IMR-90 (cell line): ENCODE measurements at regions not wholly inside any gene's neighbourhood (a gene's known extent, or its start where the extent isn't known, plus 50 kb on each side); places are given as distances from the start of the nearest gene placed in this dataset.

Experiments
- ATAC-seq: fragments of 200-7000 bp; cut with Tn5 transposase; 2 replicates; pipeline ENCODE4 v1.9.1; 2020; ENCODE audit warnings: low read depth, mild to moderate bottlenecking, moderate library complexity
- BruUV-seq: library from RNA; stranded (reverse); fragments of 400-500 nt; replicated peaks from 2 replicates; lab custom pipeline; 2021; lab: Mats Ljungman, UMichigan
- CTCF ChIA-PET: fragments of 300-600 bp; formaldehyde crosslinking; extraction: SDS; loops from one replicate; lab custom pipeline; 2021; ENCODE audit warnings: antibody characterized with exemption; lab: Yijun Ruan, JAX
- POLR2A ChIA-PET: fragments of 300-600 bp; sonication (Branson Sonifier 250); formaldehyde crosslinking; loops from one replicate; lab custom pipeline; 2022; ENCODE audit warnings: antibody characterized with exemption; ENCODE audit not compliant: unreplicated experiment; lab: Charles Lee
- DNase-seq: peaks from one replicate; pipeline ENCODE4 v3.0.0; 2013
- H2AFZ ChIP-seq: replicated peaks from 2 replicates; pipeline ENCODE3; 2013; ENCODE audit warnings: low read length, mild to moderate bottlenecking; ENCODE audit not compliant: poor library complexity
- H2AK5ac ChIP-seq: 2 replicates; pipeline ENCODE4 v1.6.1; 2013; ENCODE audit warnings: low read depth, low read length, inconsistent platforms
- H2AK9ac ChIP-seq: replicated peaks from 2 replicates; pipeline ENCODE3; 2013; ENCODE audit warnings: mild to moderate bottlenecking, low read depth, low read length, moderate library complexity; ENCODE audit not compliant: poor library complexity
- H2BK120ac ChIP-seq: 2 replicates; pipeline ENCODE4 v1.6.1; 2013; ENCODE audit warnings: low read depth, low read length, inconsistent platforms
- H2BK15ac ChIP-seq: 3 replicates; pipeline ENCODE4 v1.6.1; 2013; ENCODE audit warnings: low read depth, low read length, inconsistent platforms
- H2BK20ac ChIP-seq: 2 replicates; pipeline ENCODE4 v1.6.1; 2013; ENCODE audit warnings: low read depth, mild to moderate bottlenecking, inconsistent platforms, low read length, moderate library complexity
- H2BK5ac ChIP-seq: 2 replicates; pipeline ENCODE4 v1.6.1; 2013; ENCODE audit warnings: mild to moderate bottlenecking, low read depth, low read length, inconsistent platforms; ENCODE audit not compliant: poor library complexity, severe bottlenecking
- H3K14ac ChIP-seq: replicated peaks from 2 replicates; pipeline ENCODE4 v1.6.1; 2013; ENCODE audit warnings: low read depth, low read length, inconsistent platforms
- H3K18ac ChIP-seq: 2 replicates; pipeline ENCODE4 v1.6.1; 2013; ENCODE audit warnings: low read depth, low read length, control low read depth
- H3K23ac ChIP-seq: 2 replicates; pipeline ENCODE4 v1.6.1; 2013; ENCODE audit warnings: low read depth, low read length, inconsistent platforms
- H3K27ac ChIP-seq: 2 replicates; pipeline ENCODE4 v1.5.1; 2013; ENCODE audit warnings: mild to moderate bottlenecking, control low read depth, low read length; ENCODE audit not compliant: insufficient read depth
- H3K27me3 ChIP-seq: 2 replicates; pipeline ENCODE4 v1.6.1; 2013; ENCODE audit warnings: low read length; ENCODE audit not compliant: control insufficient read depth, insufficient read depth
- H3K36me3 ChIP-seq: 2 replicates; pipeline ENCODE4 v1.6.1; 2013; ENCODE audit warnings: low read length, mixed read lengths; ENCODE audit not compliant: control insufficient read depth, insufficient read depth
- H3K4ac ChIP-seq: 2 replicates; pipeline ENCODE4 v1.6.1; 2013; ENCODE audit warnings: low read depth, low read length, inconsistent platforms
- H3K4me1 ChIP-seq: 2 replicates; pipeline ENCODE4 v1.6.1; 2013; ENCODE audit warnings: low read length, mixed read lengths; ENCODE audit not compliant: control insufficient read depth, insufficient read depth
- H3K4me2 ChIP-seq: 2 replicates; pipeline ENCODE4 v1.6.1; 2013; ENCODE audit warnings: low read depth, mild to moderate bottlenecking, control low read depth, low read length, moderate library complexity
- H3K4me3 ChIP-seq: 2 replicates; pipeline ENCODE4 v1.5.1; 2013; ENCODE audit warnings: low read depth, mild to moderate bottlenecking, control low read depth, low read length, moderate library complexity; ENCODE audit not compliant: insufficient read depth
- H3K56ac ChIP-seq: 2 replicates; pipeline ENCODE4 v1.6.1; 2013; ENCODE audit warnings: low read length, inconsistent platforms; ENCODE audit not compliant: insufficient read depth; ENCODE audit errors: extremely low read depth
- H3K79me1 ChIP-seq, 2 experiments: 2 replicates each; pipeline ENCODE4 v1.6.1; 2013; ENCODE audit warnings: low read length in 2 of 2, inconsistent platforms in 1 of 2, low read depth in 1 of 2
- H3K9ac ChIP-seq: 2 replicates; pipeline ENCODE4 v1.6.1; 2013; ENCODE audit warnings: low read depth, low read length, control low read depth
- H3K9me1 ChIP-seq: 2 replicates; pipeline ENCODE4 v1.6.1; 2013; ENCODE audit warnings: low read length, inconsistent platforms; ENCODE audit not compliant: insufficient read depth
- H3K9me3 ChIP-seq: 2 replicates; pipeline ENCODE4 v1.6.1; 2013; ENCODE audit warnings: low read length; ENCODE audit not compliant: control insufficient read depth, insufficient read depth
- H4K20me1 ChIP-seq: 2 replicates; pipeline ENCODE4 v1.6.1; 2013; ENCODE audit warnings: low read length, inconsistent platforms; ENCODE audit not compliant: insufficient read depth
- H4K5ac ChIP-seq: 2 replicates; pipeline ENCODE4 v1.6.1; 2013; ENCODE audit warnings: mild to moderate bottlenecking, low read depth, low read length, control low read depth
- H4K8ac ChIP-seq, 2 experiments: 2 replicates each; pipeline ENCODE4 v1.6.1; 2013; ENCODE audit warnings: low read depth in 2 of 2, low read length in 2 of 2, control low read depth in 1 of 2, inconsistent platforms in 1 of 2
- H4K91ac ChIP-seq: 2 replicates; pipeline ENCODE4 v1.6.1; 2013; ENCODE audit warnings: low read depth, low read length, inconsistent platforms; ENCODE audit not compliant: insufficient read depth
- BHLHE40 ChIP-seq: fragments of 150-350 bp; IDR thresholded peaks from 2 replicates; pipeline ENCODE4 v1.6.1; 2016; ENCODE audit warnings: mild to moderate bottlenecking, low read depth, low read length
- CEBPB ChIP-seq: IDR thresholded peaks from 2 replicates; pipeline ENCODE4 v1.6.1; 2012; ENCODE audit warnings: low read depth, low read length, improper control_type of control experiment
- CHD1 ChIP-seq: IDR thresholded peaks from 2 replicates; pipeline ENCODE4 v1.6.1; 2012; ENCODE audit warnings: low read depth, low read length, improper control_type of control experiment
- ELK1 ChIP-seq: fragments of 150-350 bp; IDR thresholded peaks from 2 replicates; pipeline ENCODE4 v1.6.1; 2016; ENCODE audit warnings: low read depth, mild to moderate bottlenecking, low read length, moderate library complexity, borderline replicate concordance
- FOS ChIP-seq: fragments of 150-350 bp; IDR thresholded peaks from 2 replicates; pipeline ENCODE4 v1.6.1; 2016; ENCODE audit warnings: low read depth, low read length
- MAFK ChIP-seq: IDR thresholded peaks from 2 replicates; pipeline ENCODE4 v1.6.1; 2012; ENCODE audit warnings: low read depth, low read length, improper control_type of control experiment
- MAZ ChIP-seq: IDR thresholded peaks from 2 replicates; pipeline ENCODE4 v1.6.1; 2012; ENCODE audit warnings: low read depth, mild to moderate bottlenecking, low read length, improper control_type of control experiment, moderate library complexity, borderline replicate concordance
- MXI1 ChIP-seq: IDR thresholded peaks from 2 replicates; pipeline ENCODE4 v1.6.1; 2012; ENCODE audit warnings: low read depth, mild to moderate bottlenecking, low read length, moderate library complexity, borderline replicate concordance
- NFE2L2 ChIP-seq: fragments of 150-350 bp; IDR thresholded peaks from 2 replicates; pipeline ENCODE4 v1.6.1; 2016; ENCODE audit warnings: low read depth, mild to moderate bottlenecking, low read length
- POLR2A ChIP-seq: IDR thresholded peaks from 2 replicates; pipeline ENCODE4 v1.6.1; 2012; ENCODE audit warnings: mild to moderate bottlenecking, low read depth, low read length
- RAD21 ChIP-seq: IDR thresholded peaks from 2 replicates; pipeline ENCODE4 v1.6.1; 2012; ENCODE audit warnings: low read length, improper control_type of control experiment
- RCOR1 ChIP-seq: IDR thresholded peaks from 2 replicates; pipeline ENCODE4 v1.6.1; 2012; ENCODE audit warnings: mild to moderate bottlenecking, low read length, improper control_type of control experiment; ENCODE audit not compliant: insufficient replicate concordance
- RFX5 ChIP-seq: IDR thresholded peaks from 2 replicates; pipeline ENCODE4 v1.8.0; 2012; ENCODE audit warnings: low read depth, mild to moderate bottlenecking, low read length, moderate library complexity
- SMC3 ChIP-seq: fragments of 150-350 bp; IDR thresholded peaks from 2 replicates; pipeline ENCODE4 v1.6.1; 2016; ENCODE audit warnings: low read depth, mild to moderate bottlenecking, antibody characterized with exemption, low read length, moderate library complexity
- USF2 ChIP-seq: fragments of 150-350 bp; IDR thresholded peaks from 2 replicates; pipeline ENCODE4 v1.6.1; 2017; ENCODE audit warnings: mild to moderate bottlenecking, antibody characterized with exemption, low read length, low read depth
- WGBS, 2 experiments: methylation state at CpG; one replicate each; pipeline versions ENCODE4 v1.1.5 to v1.1.7; 2013; ENCODE audit warnings: missing lambda C conversion rate in 2 of 2; ENCODE audit not compliant: insufficient read length in 1 of 2; ENCODE audit errors: extremely low coverage in 2 of 2; 5-methylcytosine and 5-hydroxymethylcytosine counted together
- dilution Hi-C: fragments of 300-500 bp; cut with HindIII; formaldehyde crosslinking; loops from one replicate; pipeline ENCODE4 v1.14.3; 2018; ENCODE audit warnings: low sequenced_read_pairs; ENCODE audit not compliant: unreplicated experiment
- in situ Hi-C: fragments of 300-500 bp; cut with MboI; formaldehyde crosslinking; loops from 3 replicates; pipeline ENCODE4 v1.14.3; 2019; ENCODE audit warnings: low sequenced_read_pairs, inconsistent platforms, mixed read lengths
- intact Hi-C: fragments of 100-400 bp; cut with micrococcal nuclease; formaldehyde crosslinking; loops from 2 replicates; pipeline ENCODE4 v1.10.0; 2022
- TF ChIP-seq, protein P1 (sequence below): conservative IDR thresholded peaks from 2 replicates; pipeline ENCODE4 v1.5.1; 2012; ENCODE audit warnings: mild to moderate bottlenecking, low read depth, low read length, improper control_type of control experiment

- in situ Hi-C loops (no loop called here), dilution Hi-C loops (no loop called here)
- BruUV-seq: no TSS peak
These were observed 702.6 kb upstream of the CDH8 start for GRCh38 chr16:62738666-62739460.

More at GRCh38 chr16:62738666-62739460, 702.6 kb upstream of the CDH8 start:
- Histone ChIP-seq H2AK9ac (no peak overlapping the region), H3K4ac (no peak overlapping the region), H3K4me2 (no peak overlapping the region), H4K8ac (no peak overlapping the region), H4K20me1 (no peaks in the 10 kb centered on the region), H3K27me3 (no peaks in the 10 kb centered on the region), H3K9me1 (no peaks in the 10 kb centered on the region), H2AK5ac (no peak overlapping the region), H3K36me3 (no peaks in the 10 kb centered on the region), H3K4me1 (no peaks in the 10 kb centered on the region), H2BK15ac (no peak overlapping the region), H3K14ac (no peak overlapping the region), H3K4me3 (no peak overlapping the region), H2BK20ac (no peak overlapping the region), H3K79me1 (no peaks in the 10 kb centered on the region), H2BK5ac (no peak overlapping the region), H3K9ac (no peak overlapping the region), H3K27ac (no peak overlapping the region), H3K23ac (no peak overlapping the region), H3K9me3 (peaks cover 7% of the 10 kb centered on the region), H2AFZ (no peak overlapping the region), H3K18ac (no peak overlapping the region), H4K5ac (no peak overlapping the region), H3K56ac (no peak overlapping the region), H2BK120ac (no peak overlapping the region), H4K91ac (no peak overlapping the region)
- no CpG with 5 or more reads among the region's 3 CpGs for WGBS, 2 experiments
- DNase-seq: no peak
- intact Hi-C loops: no loop called here
- POLR2A ChIA-PET: no interaction called here
- CTCF ChIA-PET: no interaction called here
- TF ChIP-seq FOS (no peak), RFX5 (no peak), BHLHE40 (no peak), MAFK (no peak), RCOR1 (no peak), NFE2L2 (no peak), POLR2A (no peak), SMC3 (no peak), CHD1 (no peak), ELK1 (no peak), USF2 (no peak), CEBPB (no peak), MAZ (no peak), RAD21 (no peak), MXI1 (no peak)
- TF ChIP-seq, protein P1, sequence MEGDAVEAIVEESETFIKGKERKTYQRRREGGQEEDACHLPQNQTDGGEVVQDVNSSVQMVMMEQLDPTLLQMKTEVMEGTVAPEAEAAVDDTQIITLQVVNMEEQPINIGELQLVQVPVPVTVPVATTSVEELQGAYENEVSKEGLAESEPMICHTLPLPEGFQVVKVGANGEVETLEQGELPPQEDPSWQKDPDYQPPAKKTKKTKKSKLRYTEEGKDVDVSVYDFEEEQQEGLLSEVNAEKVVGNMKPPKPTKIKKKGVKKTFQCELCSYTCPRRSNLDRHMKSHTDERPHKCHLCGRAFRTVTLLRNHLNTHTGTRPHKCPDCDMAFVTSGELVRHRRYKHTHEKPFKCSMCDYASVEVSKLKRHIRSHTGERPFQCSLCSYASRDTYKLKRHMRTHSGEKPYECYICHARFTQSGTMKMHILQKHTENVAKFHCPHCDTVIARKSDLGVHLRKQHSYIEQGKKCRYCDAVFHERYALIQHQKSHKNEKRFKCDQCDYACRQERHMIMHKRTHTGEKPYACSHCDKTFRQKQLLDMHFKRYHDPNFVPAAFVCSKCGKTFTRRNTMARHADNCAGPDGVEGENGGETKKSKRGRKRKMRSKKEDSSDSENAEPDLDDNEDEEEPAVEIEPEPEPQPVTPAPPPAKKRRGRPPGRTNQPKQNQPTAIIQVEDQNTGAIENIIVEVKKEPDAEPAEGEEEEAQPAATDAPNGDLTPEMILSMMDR: no peak
- no peak for ATAC-seq
